HG03442 (cell line): ENCODE measurements at regions not wholly inside any gene's neighbourhood (a gene's known extent, or its start where the extent isn't known, plus 50 kb on each side); places are given as distances from the start of the nearest gene placed in this dataset.

Experiments
- ATAC-seq: cut with Tn5 transposase; IDR thresholded peaks from one replicate; pipeline ENCODE4 v1.9.1; 2021; ENCODE audit warnings: mild to moderate bottlenecking, moderate library complexity; ENCODE audit not compliant: unreplicated experiment

- no peak for ATAC-seq
Measured at GRCh38 chr16:17885659-17886207, 415.0 kb upstream of the XYLT1 start.

- no peak for ATAC-seq
Measured at GRCh38 chr16:17877821-17878360, 407.1 kb upstream of the XYLT1 start.

- no peak for ATAC-seq
Measured at GRCh38 chr16:17866996-17867395, 396.2 kb upstream of the XYLT1 start.

- ATAC-seq: no peak
Measured at GRCh38 chr16:17861981-17862479, 391.3 kb upstream of the XYLT1 start.

DNA sequence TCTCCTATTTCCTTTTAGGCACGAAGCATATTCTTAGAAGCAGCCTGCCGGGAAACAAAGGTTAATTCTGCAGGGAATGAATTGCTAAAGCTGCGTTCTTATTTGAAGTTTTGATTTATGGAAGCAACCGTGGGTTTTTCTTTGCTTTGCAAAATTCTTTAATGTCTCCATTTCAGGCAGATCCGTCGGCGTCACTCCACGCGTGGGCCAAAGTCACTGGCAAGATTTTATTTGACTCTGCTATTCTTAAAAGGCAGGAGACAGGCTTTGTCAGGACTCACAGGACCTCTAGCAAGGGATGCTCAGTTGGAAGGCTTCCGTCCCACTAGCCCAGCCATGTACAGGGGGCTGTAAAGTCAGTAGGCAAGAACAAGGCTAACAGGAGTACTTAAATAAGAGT lies 387.3 kb upstream of the XYLT1 start:
- ATAC-seq: no peak

DNA sequence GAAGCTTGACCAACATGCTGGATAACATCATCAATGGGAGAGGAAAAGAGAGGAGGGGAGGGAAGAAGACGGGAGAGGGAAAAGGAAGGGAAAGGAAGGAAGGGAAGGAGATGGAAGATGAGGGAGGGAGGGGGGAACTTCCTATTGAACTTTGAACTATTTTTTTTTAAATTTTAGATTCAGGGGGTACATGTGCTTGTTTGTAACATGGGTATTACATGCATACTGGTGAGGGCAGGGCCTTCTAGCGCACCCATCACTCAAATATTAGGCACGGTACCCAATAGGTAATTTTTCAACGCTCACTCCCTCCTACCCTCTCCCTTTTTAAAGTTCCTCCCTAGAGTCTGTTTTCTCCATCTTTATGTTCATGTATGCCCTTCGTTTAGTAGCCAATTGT lies 383.2 kb upstream of the XYLT1 start:
- ATAC-seq: no peak

- ATAC-seq: no peak
Measured at GRCh38 chr16:17852977-17853702, 382.4 kb upstream of the XYLT1 start.

DNA sequence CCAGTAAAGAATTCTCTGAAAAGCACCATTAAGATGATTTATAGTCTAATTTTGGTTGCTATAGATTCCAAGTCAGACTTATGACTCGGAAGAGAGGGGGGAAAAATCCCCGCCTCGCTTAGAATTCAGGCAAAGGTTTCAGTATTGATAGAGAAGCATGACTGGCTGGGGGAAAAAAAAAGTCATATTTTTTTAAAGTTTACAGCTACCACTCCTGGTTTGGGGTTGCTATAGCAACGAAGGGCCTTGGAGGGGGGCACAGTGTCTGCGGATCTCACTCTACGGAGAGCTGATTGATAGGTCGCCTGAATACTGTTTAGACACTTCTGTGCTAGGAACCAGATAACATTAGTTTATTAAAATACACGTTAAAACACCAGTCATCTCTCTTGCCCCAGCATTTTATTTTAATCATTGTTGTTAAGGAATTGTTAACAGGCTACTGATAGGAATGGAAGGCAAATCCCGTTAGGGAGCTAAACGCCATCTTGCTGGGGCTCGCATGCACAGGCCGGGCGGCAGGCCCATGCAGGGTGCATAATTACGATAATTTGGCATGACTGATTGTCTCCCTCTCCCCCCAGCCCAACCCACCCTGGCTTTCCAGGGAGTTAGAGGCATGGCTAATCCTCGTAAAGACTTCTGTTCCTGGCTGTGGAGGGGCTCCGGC lies 380.0 kb upstream of the XYLT1 start:
- ATAC-seq: no peak

- no peak for ATAC-seq
Measured at GRCh38 chr16:17847234-17847795, 376.6 kb upstream of the XYLT1 start.

DNA sequence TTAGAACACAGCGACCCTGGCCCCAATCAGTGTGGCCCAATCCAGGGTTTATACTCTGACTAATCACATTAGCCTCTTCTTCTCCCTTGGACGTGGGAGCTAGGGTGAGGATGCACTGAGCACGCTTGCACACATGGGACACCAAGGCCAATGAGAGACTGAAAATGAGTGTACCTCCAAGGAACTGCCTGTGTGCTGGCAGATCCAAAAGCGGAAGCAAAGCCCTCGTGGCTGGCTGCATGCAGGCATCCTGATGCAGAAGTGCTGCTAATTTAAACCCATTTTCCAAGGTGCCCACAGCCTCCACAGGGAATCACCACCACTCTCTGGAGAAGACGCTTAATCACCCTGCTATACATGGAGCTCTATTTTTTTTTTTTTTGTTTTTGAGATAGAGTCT lies 375.3 kb upstream of the XYLT1 start:
- ATAC-seq: no peak

DNA sequence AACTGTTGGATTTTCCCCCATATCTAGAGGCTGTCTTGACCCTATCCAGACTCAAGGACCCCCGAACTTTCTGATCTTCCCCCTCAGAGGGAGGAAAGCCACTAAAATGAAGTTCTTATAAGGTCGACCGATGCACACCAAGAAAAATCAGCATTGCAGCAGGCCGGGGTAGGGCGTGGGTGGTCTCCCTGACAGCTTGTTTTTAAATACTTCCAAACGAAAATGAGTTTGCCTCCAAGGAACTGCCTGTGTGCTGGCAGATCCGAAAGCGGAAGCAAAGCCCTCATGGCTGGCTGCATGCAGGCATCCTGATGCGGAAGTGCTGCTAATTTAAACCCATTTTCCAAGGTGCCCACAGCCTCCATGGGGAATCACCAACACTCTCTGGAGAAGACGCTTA lies 374.3 kb upstream of the XYLT1 start:
- ATAC-seq: no peak

DNA sequence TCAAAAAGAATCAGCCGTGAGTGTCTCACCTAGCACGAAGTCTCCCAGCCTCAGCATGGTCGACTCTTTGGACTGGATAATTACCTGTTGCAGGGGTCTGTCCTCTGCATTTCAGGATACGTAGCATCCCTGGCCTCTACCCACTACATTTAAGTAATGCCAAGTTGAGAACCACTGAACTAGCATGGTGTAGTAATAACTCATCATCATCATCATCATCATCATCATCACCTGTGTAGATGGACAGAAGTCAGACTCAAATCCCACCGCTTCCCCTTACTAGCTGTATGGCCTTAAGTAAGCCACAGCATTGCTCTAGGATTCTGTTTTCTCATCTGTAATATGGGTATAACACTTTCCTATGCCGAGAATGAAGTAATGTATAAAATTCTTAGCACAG lies 373.1 kb upstream of the XYLT1 start:
- no peak for ATAC-seq

DNA sequence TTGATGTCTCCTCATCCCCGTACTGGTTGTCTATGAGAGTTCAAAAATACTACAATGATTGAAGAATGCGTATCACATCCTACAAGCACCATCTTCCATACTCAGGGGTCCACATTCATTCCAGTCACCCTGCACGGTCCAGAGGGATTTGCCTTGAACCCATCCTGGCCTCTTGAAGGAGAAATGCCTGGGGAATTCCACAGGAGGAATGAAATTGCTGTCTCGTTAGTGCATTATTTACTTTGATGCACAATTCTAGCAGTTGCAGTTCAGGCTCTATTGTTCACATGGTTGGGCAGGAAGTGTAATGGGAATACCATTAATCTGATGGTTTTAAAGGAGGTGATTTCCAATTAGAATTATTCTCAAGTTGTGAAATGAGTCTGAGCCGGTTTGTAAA lies 369.1 kb upstream of the XYLT1 start:
- no peak for ATAC-seq

DNA sequence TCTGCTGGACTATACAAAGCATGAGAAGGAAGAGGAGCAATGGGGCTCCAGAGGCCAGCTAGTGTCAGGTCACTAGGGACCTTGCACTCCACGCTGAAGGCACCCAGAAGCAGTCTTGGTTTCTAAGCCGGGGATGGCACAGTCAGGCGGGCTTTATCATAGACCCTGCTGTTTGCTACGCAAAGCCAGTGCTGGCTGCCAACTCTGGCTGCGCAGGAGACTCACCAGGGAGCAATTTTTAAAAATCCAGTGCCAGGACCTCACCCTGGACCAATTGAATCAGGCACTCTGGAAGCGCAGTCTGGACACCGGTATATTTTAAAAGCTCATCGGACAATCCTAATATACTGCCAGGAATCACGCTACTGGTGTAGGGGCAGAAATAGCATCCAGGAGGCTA lies 368.5 kb upstream of the XYLT1 start:
- ATAC-seq: no peak

DNA sequence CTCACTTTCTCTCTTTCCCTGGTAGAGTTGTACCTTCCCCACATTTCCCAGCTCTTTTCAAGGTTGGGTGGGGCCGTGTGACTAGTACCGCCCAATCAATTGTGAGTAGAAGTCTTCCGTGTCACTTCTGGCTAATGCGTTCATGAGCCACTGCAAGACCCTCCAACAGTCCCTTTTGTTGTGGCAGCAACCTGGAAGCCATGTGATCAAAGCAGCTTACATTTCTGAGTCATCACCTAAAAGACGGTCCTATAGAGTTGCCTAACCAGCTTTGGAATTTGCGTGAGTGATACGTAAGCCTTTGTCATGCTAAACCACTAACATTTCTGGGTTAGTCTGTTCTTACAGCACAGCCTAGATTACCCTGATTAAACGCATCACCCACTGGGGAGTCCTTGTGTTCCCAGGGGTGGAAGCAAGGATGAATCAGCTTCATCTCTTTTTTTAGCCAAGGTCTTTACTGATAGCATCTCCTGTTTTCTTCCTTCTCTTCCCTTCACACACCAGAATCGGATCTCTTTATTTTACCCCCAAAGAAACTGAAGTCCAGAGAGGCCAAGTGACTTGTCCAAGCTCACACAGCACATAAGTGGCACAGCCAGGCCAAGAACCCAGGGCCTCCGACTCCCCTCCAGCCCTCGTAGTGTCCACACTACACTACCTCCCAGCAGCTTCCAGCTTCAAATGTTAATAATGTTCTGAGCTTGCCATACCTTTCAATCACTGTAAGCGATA lies 366.3 kb upstream of the XYLT1 start:
- no peak for ATAC-seq

DNA sequence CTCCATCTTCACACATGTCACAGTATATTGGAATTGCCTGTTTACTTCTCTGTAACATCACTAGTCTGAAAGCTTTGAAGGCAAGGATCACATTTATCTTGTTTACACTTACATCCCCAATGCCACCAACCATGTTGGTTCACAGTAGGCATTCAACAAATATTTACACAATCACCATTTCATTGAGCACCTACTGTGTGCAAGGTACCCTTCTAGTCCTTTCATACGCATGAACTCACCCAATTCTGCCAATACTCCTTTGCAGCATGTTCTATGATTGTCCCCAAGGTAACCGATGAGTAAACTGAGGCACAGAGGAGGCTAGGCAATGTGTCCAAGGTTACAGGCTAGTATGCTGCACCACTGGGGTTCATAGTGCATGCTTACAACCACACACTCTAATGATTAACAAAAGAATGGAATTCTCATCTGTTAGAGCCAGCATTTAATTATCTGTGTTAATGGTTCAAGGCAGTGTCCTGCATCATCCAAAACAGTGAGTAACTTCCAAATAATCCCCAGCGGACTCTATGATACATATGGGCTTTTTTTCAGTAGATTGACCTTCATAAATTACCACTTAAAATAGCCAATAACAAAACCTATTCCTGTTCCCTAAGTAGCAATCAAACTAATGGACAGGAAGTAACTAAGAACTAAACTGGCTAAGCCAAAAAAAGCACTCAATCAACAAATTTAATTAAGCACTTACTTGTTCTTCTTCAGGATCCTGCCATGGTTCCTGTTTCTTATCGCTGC lies 364.5 kb upstream of the XYLT1 start:
- ATAC-seq: no peak

- no peak for ATAC-seq
Measured at GRCh38 chr16:17832738-17833137, 362.0 kb upstream of the XYLT1 start.

DNA sequence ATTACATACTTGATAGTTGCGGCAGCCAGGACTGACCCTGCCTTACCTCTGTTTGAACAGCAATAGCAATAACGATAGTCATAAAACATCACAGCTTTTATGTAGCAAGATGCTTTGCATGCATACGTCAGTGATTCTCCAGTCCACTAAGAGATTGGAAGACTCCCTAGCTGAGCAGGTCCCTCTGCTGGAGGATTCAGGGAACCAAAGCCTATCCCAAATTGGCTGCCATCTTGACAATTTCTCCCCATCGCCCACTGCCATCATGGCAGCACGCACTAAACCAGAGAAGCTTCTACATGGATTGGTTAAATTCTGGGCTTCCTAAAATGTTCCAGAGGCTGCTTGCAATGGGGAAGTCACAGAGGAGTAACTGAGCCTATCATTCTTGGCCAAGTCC lies 360.6 kb upstream of the XYLT1 start:
- ATAC-seq: no peak

DNA sequence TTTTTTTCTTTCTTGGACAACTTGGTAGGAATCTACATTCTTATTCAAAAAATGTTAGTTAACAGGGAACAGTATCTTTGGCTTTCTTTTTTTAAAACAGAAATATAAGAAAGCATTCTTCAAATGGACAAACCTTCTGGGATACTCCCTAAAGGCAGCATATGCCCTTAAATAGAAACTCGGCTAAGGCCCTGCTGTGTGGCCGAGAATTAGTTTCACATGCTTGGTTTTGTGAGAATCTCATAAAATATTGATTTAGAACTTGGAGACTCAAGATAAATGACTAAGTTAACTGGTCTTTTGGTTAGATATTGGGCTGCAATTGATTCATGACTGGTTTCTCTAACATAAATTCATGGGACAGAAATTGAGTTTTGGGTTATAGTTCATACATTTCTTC lies 359.9 kb upstream of the XYLT1 start:
- no peak for ATAC-seq

GRCh38 chr16:17829811-17830210 lies 359.1 kb upstream of the XYLT1 start:
- no peak for ATAC-seq
